NCI-H1436 (cell line): ENCODE measurements at regions not wholly inside any gene's neighbourhood (a gene's known extent, or its start where the extent isn't known, plus 50 kb on each side); places are given as distances from the start of the nearest gene placed in this dataset.
A peak's percentile ranks its signal among the peaks of the same experiment; 100 is the strongest.
"Not testable (repeated sequence)": the region's sequence is repeated elsewhere in the genome, so short reads cannot be mapped to it uniquely, and the experiment has no call there.

Experiments used
- DNase-seq: peaks from one replicate; lab custom pipeline; 2025; lab: John Stamatoyannopoulos, UW

- DNase-seq, result no peak
These were observed 128.9 kb downstream of the TMEM200A start for GRCh38 chr6:130494729-130495128.

GRCh38 chr6:130500693-130501092 lies 134.9 kb downstream of the TMEM200A start:
- DNase-seq, result no peak

- no peak for DNase-seq
These were observed 137.3 kb downstream of the TMEM200A start for GRCh38 chr6:130503146-130503545.

- no peak for DNase-seq
These were observed 140.2 kb downstream of the TMEM200A start for GRCh38 chr6:130505808-130506598.

GRCh38 chr6:130507005-130507665 lies 141.3 kb downstream of the TMEM200A start:
- not testable (repeated sequence) for DNase-seq

GRCh38 chr6:130507666-130508028 lies 141.8 kb downstream of the TMEM200A start:
- DNase-seq, result no peak

- DNase-seq, result no peak
These were observed 148.0 kb downstream of the TMEM200A start for GRCh38 chr6:130513770-130514169.

GRCh38 chr6:130514712-130515111 lies 148.9 kb downstream of the TMEM200A start:
- no peak for DNase-seq

- no peak for DNase-seq
These were observed 149.5 kb downstream of the TMEM200A start for GRCh38 chr6:130515306-130515705.

- DNase-seq, result no peak
These were observed 150.8 kb downstream of the TMEM200A start for GRCh38 chr6:130516604-130517003.

- peak; percentile 12 for DNase-seq
These were observed 151.7 kb downstream of the TMEM200A start for GRCh38 chr6:130517444-130517931.

- DNase-seq, result no peak
These were observed 152.8 kb downstream of the TMEM200A start for GRCh38 chr6:130518588-130518987.

- no peak for DNase-seq
These were observed 154.4 kb downstream of the TMEM200A start for GRCh38 chr6:130520221-130520620.

GRCh38 chr6:130520801-130521200 lies 155.0 kb downstream of the TMEM200A start:
- DNase-seq, result no peak

- DNase-seq, result no peak
These were observed 158.7 kb downstream of the TMEM200A start for GRCh38 chr6:130524552-130524951.

- DNase-seq, result no peak
These were observed 159.6 kb downstream of the TMEM200A start for GRCh38 chr6:130525408-130525807.

GRCh38 chr6:130526466-130526865 lies 160.6 kb downstream of the TMEM200A start:
- no peak for DNase-seq

- DNase-seq, result no peak
These were observed 161.4 kb downstream of the TMEM200A start for GRCh38 chr6:130527173-130527572.

- no peak for DNase-seq
These were observed 163.8 kb downstream of the TMEM200A start for GRCh38 chr6:130529569-130530149.

GRCh38 chr6:130534627-130535026 lies 168.8 kb downstream of the TMEM200A start:
- no peak for DNase-seq

GRCh38 chr6:130535242-130535641 lies 169.4 kb downstream of the TMEM200A start:
- no peak for DNase-seq

- DNase-seq, result no peak
These were observed 171.6 kb downstream of the TMEM200A start for GRCh38 chr6:130537447-130537846.

- DNase-seq, result no peak
These were observed 181.9 kb downstream of the TMEM200A start for GRCh38 chr6:130547723-130548122.
